ENCODE measurements at regions not wholly inside any gene's neighbourhood (a gene's known extent, or its start where the extent isn't known, plus 50 kb on each side); places are given as distances from the start of the nearest gene placed in this dataset.

DNA sequence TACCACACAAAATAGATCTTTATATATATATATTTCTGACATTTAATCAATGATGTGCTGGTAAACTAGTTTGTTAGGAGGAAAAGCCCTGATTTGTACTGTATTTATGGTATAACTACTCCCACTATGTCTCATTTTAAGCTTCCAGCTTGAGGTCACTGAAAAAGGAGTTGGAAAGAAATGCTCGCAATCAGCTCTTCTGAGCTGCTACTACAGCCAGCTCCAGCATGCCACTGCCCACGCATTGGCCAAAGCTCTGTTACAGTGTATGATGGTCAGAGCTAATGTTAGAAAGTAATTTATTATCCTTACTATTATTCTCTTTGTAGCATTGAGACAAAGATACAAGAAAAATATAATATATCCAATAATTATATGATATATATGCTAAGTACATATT lies 55.0 kb upstream of the PCED1B start:
- DNase-seq = no peak
- Mint-ChIP-seq H3K27me3 (ENCODE audit: low read depth, poor library complexity) (no peaks in the 10 kb centered on the region), H3K36me3 (ENCODE audit: low read depth) (no peaks in the 10 kb centered on the region), H3K27ac (no peak overlapping the region), H3K4me1 (no peaks in the 10 kb centered on the region), H3K4me3 (no peak overlapping the region), H3K9me3 (no peaks in the 10 kb centered on the region)
- TF ChIP-seq, protein P1, sequence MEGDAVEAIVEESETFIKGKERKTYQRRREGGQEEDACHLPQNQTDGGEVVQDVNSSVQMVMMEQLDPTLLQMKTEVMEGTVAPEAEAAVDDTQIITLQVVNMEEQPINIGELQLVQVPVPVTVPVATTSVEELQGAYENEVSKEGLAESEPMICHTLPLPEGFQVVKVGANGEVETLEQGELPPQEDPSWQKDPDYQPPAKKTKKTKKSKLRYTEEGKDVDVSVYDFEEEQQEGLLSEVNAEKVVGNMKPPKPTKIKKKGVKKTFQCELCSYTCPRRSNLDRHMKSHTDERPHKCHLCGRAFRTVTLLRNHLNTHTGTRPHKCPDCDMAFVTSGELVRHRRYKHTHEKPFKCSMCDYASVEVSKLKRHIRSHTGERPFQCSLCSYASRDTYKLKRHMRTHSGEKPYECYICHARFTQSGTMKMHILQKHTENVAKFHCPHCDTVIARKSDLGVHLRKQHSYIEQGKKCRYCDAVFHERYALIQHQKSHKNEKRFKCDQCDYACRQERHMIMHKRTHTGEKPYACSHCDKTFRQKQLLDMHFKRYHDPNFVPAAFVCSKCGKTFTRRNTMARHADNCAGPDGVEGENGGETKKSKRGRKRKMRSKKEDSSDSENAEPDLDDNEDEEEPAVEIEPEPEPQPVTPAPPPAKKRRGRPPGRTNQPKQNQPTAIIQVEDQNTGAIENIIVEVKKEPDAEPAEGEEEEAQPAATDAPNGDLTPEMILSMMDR (IDR thresholded peaks at IDR 0.05) = no peak

DNA sequence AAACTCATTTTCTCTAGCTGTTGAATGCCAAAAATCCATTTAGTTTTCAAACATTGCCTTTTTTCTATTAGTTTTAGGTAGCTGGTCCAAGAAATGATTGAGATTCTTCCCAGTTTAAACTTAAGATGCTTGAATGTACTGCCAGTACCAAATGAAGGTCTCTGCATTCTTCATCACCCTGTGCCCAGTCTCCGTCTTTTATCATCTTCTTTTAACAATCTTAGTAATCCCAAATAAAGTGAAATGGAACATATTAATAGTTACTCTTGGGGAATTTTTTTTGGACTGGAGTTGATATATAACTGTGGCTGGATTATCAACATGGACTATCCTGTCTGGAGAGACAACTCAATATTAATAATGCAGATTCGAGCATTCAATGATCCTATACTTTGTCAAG lies 54.1 kb upstream of the PCED1B start:
- no peak for DNase-seq
- Mint-ChIP-seq H3K9me3 (no peaks in the 10 kb centered on the region), H3K27me3 (ENCODE audit: low read depth, poor library complexity) (no peaks in the 10 kb centered on the region), H3K4me1 (no peaks in the 10 kb centered on the region), H3K4me3 (no peak overlapping the region), H3K36me3 (ENCODE audit: low read depth) (no peaks in the 10 kb centered on the region), H3K27ac (no peak overlapping the region)
- TF ChIP-seq, protein P1 (IDR thresholded peaks at IDR 0.05) = no peak

DNA sequence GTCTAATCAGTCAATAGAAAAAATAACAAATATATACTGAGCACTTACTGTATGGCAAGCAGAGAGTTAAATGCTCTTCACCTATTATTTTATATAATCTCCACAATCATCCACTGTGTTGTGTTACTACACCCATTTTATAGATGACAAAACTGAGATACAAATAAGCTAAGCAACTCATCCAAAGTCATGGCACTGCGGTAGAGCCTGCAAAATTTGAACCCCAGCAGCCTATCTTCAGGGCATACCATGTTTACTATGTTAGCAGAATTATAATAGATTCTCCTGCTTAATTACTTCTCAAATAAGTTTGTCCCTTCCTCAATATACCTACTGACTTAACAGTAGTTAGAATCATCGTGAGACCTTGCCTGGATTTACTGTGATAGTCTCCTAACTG lies 53.6 kb upstream of the PCED1B start:
- H3K4me1 Mint-ChIP-seq = no peaks in the 10 kb centered on the region
- H3K36me3 Mint-ChIP-seq (ENCODE audit: low read depth) = no peaks in the 10 kb centered on the region
- H3K4me3 Mint-ChIP-seq = no peak overlapping the region
- H3K9me3 Mint-ChIP-seq = no peaks in the 10 kb centered on the region
- no peak overlapping the region for H3K27ac Mint-ChIP-seq
- TF ChIP-seq, protein P1 (IDR thresholded peaks at IDR 0.05) = no peak
- no peak for DNase-seq
- no peaks in the 10 kb centered on the region for H3K27me3 Mint-ChIP-seq (ENCODE audit: low read depth, poor library complexity)

DNA sequence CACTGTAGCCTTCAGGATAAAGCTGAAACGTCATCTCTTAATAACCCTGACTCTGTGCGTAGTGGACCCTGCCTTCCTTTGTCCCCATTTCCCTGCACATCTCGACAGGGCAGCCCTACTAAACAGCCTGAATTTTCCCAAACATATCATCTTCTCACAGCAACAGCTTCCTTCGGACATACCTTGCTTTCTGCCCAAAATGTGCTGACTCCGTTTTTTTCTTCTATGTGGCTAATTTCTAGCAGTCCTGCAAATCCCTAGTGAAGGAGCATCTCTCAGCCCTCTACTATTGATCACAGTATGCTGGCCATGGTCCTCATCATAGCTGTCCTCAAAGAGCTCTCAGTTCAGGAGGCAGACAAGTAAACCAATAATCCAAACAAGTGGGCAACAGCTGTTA lies 53.1 kb upstream of the PCED1B start:
- Mint-ChIP-seq H3K27ac (no peak overlapping the region), H3K27me3 (ENCODE audit: low read depth, poor library complexity) (no peaks in the 10 kb centered on the region)
- TF ChIP-seq, protein P1 (IDR thresholded peaks at IDR 0.05) = no peak

More for the DNA sequence above, 53.1 kb upstream of the PCED1B start:
- H3K4me1 Mint-ChIP-seq = no peaks in the 10 kb centered on the region
- no peak for DNase-seq
- H3K4me3 Mint-ChIP-seq = no peak overlapping the region
- no peaks in the 10 kb centered on the region for H3K9me3 Mint-ChIP-seq
- no peaks in the 10 kb centered on the region for H3K36me3 Mint-ChIP-seq (ENCODE audit: low read depth)
